ENCODE measurements at regions not wholly inside any gene's neighbourhood (a gene's known extent, or its start where the extent isn't known, plus 50 kb on each side); places are given as distances from the start of the nearest gene placed in this dataset.
"Not testable (repeated sequence)": the region's sequence is repeated elsewhere in the genome, so short reads cannot be mapped to it uniquely, and the experiment has no call there.

DNA sequence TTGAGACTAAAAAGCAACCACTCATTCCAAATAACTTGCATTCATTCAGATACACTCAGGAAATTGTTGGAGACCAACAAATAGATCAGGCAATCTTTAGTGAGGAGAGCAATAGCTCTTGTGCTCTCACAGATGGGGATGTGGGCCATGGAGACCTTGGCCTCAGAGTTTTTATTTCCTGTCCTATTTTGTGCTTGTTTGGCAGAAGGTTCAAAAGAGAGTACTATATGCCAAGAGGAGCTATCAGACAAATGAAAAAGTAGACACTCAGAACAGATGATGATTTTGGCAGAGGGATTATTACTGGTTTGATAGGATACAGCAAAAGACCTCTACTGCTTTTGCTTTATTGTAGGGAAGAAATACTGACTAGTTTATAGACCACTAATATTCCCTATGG, 230.2 kb downstream of the KCNE4 start:
- H3K9me3 ChIP-seq (ENCODE audit: control insufficient read depth in 5 of 5, low read length in 5 of 5) = peaks cover 0 to 2% (median 0%) of the 10 kb centered on the region in 5 donors
- no peaks in the 10 kb centered on the region for H3K27me3 ChIP-seq (ENCODE audit: control insufficient read depth in 5 of 5, insufficient read depth in 4 of 5, low read length in 5 of 5)
- H3K4me3 ChIP-seq (ENCODE audit: low read depth in 1 of 5, low read length in 5 of 5) = no peak overlapping the region
- H3K36me3 ChIP-seq (ENCODE audit: control insufficient read depth in 5 of 5, insufficient read depth in 5 of 5, low read length in 5 of 5) = no peaks in the 10 kb centered on the region
- no peaks in the 10 kb centered on the region for H3K4me1 ChIP-seq (ENCODE audit: control insufficient read depth in 5 of 5, insufficient read depth in 5 of 5, low read length in 5 of 5)
- no peak overlapping the region for H3K27ac ChIP-seq (ENCODE audit: low read depth, low read length)
- H3K9ac ChIP-seq (ENCODE audit: low read length in 5 of 5) = no peak overlapping the region

DNA sequence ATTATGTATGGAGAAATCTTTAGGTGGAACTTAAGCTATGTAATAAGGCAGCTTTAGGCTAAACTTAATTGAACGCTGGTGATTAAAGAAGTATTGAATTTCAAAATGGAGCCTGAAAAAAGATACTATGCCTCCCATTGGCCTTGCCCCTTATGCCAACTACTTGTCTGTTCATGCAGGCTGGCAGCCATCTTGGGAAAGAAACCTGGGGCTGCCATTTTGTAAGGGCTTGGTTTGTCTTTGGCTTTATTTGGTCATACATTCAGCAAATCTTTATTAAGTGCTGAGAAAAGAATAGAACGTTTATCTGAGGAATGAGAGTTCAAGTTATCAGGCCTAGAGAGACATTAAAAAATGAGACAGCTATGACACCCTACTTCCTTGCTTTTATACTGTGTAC, 231.3 kb downstream of the KCNE4 start:
- Histone ChIP-seq H3K27ac (ENCODE audit: low read depth, low read length) (no peak overlapping the region), H3K4me1 (ENCODE audit: control insufficient read depth in 5 of 5, insufficient read depth in 5 of 5, low read length in 5 of 5) (no peaks in the 10 kb centered on the region), H3K36me3 (ENCODE audit: control insufficient read depth in 5 of 5, insufficient read depth in 5 of 5, low read length in 5 of 5) (no peaks in the 10 kb centered on the region), H3K4me3 (ENCODE audit: low read depth in 1 of 5, low read length in 5 of 5) (no peak overlapping the region), H3K27me3 (ENCODE audit: control insufficient read depth in 5 of 5, insufficient read depth in 4 of 5, low read length in 5 of 5) (no peaks in the 10 kb centered on the region), H3K9ac (ENCODE audit: low read length in 5 of 5) (no peak overlapping the region), H3K9me3 (ENCODE audit: control insufficient read depth in 5 of 5, low read length in 5 of 5) (no peaks in the 10 kb centered on the region)

DNA sequence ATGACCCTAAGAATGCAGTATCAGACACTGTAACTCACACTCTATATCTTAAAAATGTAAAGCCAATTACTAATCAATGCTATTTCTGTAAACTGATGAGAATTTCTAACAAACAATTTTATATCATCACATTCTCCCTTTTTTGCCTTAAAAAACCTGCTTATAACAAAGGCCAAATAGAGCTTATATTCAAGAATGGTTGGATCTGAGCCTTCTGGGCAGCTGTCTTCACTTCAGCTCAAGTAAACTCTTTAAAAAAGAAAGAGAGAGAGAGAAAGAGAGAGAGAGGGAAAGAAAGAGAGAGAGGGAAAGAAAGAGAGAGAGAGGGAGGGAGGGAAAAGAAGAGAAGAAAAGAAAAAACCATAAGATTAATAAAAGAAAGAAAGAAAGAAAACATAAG, 231.8 kb downstream of the KCNE4 start:
- H3K4me1 ChIP-seq (ENCODE audit: control insufficient read depth in 5 of 5, insufficient read depth in 5 of 5, low read length in 5 of 5) = no peaks in the 10 kb centered on the region
- H3K27ac ChIP-seq (ENCODE audit: low read depth, low read length) = no peak overlapping the region
- H3K9me3 ChIP-seq (ENCODE audit: control insufficient read depth in 5 of 5, low read length in 5 of 5) = no peaks in the 10 kb centered on the region
- H3K36me3 ChIP-seq (ENCODE audit: control insufficient read depth in 5 of 5, insufficient read depth in 5 of 5, low read length in 5 of 5) = no peaks in the 10 kb centered on the region
- H3K9ac ChIP-seq (ENCODE audit: low read length in 5 of 5) = no peak overlapping the region
- H3K4me3 ChIP-seq (ENCODE audit: low read depth in 1 of 5, low read length in 5 of 5) = no peak overlapping the region
- no peaks in the 10 kb centered on the region for H3K27me3 ChIP-seq (ENCODE audit: control insufficient read depth in 5 of 5, insufficient read depth in 4 of 5, low read length in 5 of 5)

DNA sequence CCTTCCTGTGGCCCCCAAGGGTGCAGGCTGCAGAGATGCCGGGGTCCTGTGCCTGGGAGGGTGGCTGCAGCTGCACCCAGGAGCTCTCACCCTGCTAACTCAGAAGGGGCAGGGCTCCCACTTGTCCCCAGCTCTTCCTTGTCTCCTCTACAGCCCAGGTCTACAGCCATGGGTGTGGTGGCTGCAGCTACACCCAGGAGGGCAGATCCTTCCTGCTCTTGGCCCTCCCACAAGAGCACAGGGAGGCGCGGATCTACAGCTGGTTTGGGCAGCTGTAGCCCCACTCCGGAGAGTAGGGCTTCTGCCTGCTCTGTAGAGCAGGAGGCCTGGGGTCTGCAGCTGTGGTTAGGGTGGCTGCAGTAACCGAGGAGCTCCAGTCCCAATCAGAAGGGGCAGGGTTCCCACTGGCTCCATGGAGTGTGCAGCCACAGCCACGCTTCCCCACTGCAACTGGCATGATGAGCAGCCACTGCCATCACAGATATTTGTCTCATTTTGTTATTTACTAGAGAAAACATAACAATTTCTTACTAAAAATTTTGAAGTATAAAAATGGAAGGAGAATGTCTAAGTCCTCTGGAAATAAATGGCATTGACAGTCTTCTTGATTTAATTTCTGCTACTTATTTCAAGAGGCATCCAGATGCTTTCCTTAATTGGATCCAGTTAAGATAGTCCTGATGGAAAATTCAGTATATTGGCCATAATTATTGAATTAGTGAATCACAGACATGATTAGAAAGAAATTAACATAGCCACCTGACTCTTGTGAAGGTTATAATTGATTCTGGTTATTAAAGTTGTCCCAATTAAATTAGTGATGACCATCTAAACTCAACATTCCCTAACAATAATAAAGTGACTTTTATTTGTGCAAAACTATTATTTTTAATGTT, 233.6 kb downstream of the KCNE4 start:
- Histone ChIP-seq H3K36me3 (ENCODE audit: control insufficient read depth in 5 of 5, insufficient read depth in 5 of 5, low read length in 5 of 5) (no peaks in the 10 kb centered on the region), H3K27me3 (ENCODE audit: control insufficient read depth in 5 of 5, insufficient read depth in 4 of 5, low read length in 5 of 5) (no peaks in the 10 kb centered on the region), H3K4me3 (ENCODE audit: low read depth in 1 of 5, low read length in 5 of 5) (no peak overlapping the region), H3K4me1 (ENCODE audit: control insufficient read depth in 5 of 5, insufficient read depth in 5 of 5, low read length in 5 of 5) (no peaks in the 10 kb centered on the region), H3K9me3 (ENCODE audit: control insufficient read depth in 5 of 5, low read length in 5 of 5) (no peaks in the 10 kb centered on the region), H3K9ac (ENCODE audit: low read length in 5 of 5) (no peak overlapping the region), H3K27ac (ENCODE audit: low read depth, low read length) (no peak overlapping the region)

DNA sequence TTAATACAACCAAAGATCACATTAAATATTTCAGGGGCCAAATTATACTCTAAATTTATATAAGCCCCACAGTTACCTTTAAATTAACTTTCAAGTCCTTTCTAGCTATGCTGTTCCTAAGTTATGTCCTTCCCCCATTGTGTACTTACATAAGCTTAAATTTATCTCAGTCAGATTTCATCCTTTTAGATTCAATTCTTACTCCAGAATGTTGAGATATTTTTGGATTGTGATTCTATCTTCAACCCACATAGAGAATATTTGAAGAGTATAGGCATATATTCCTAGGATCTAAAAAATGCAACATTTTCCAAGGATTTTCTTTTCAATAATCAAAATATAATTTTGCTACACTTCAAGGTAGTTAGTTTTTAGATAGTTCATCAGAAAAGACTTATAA, 242.8 kb downstream of the KCNE4 start:
- H3K27ac ChIP-seq (ENCODE audit: low read depth, low read length) = no peak overlapping the region
- H3K9ac ChIP-seq (ENCODE audit: low read length in 5 of 5) = no peak overlapping the region
- peaks cover 0 to 5% (median 0%) of the 10 kb centered on the region in 5 donors for H3K9me3 ChIP-seq (ENCODE audit: control insufficient read depth in 5 of 5, low read length in 5 of 5)
- no peaks in the 10 kb centered on the region for H3K4me1 ChIP-seq (ENCODE audit: control insufficient read depth in 5 of 5, insufficient read depth in 5 of 5, low read length in 5 of 5)
- peaks cover 0 to 2% (median 0%) of the 10 kb centered on the region in 5 donors for H3K27me3 ChIP-seq (ENCODE audit: control insufficient read depth in 5 of 5, insufficient read depth in 4 of 5, low read length in 5 of 5)
- H3K4me3 ChIP-seq (ENCODE audit: low read depth in 1 of 5, low read length in 5 of 5) = no peak overlapping the region
- H3K36me3 ChIP-seq (ENCODE audit: control insufficient read depth in 5 of 5, insufficient read depth in 5 of 5, low read length in 5 of 5) = no peaks in the 10 kb centered on the region

DNA sequence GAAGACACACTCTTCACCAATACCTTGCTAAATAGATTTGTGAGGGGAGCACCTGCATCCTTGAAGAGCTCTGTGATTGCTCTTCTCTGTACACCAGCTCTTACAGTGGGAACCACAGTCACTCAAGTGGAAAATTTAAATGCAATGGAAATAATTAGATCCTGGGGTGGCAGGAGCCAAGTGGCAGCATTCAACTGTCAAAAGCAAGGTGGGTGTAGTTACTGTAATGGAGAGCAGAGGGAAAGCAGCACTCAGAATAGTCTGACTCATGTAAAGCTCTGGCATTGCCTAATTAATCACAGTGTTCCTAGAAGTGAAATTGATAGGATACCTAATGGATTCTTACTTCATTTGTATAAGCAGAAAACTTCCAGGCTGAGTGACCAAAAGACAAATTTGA, 245.8 kb downstream of the KCNE4 start:
- H3K27ac ChIP-seq (ENCODE audit: low read depth, low read length) = no peak overlapping the region
- H3K4me1 ChIP-seq (ENCODE audit: control insufficient read depth in 5 of 5, insufficient read depth in 5 of 5, low read length in 5 of 5) = no peaks in the 10 kb centered on the region
- no peaks in the 10 kb centered on the region for H3K36me3 ChIP-seq (ENCODE audit: control insufficient read depth in 5 of 5, insufficient read depth in 5 of 5, low read length in 5 of 5)
- peaks cover 0 to 2% (median 0%) of the 10 kb centered on the region in 5 donors for H3K27me3 ChIP-seq (ENCODE audit: control insufficient read depth in 5 of 5, insufficient read depth in 4 of 5, low read length in 5 of 5)
- no peak overlapping the region for H3K4me3 ChIP-seq (ENCODE audit: low read depth in 1 of 5, low read length in 5 of 5)
- H3K9ac ChIP-seq (ENCODE audit: low read length in 5 of 5) = no peak overlapping the region
- peaks cover 0 to 8% (median 0%) of the 10 kb centered on the region in 5 donors for H3K9me3 ChIP-seq (ENCODE audit: control insufficient read depth in 5 of 5, low read length in 5 of 5)

DNA sequence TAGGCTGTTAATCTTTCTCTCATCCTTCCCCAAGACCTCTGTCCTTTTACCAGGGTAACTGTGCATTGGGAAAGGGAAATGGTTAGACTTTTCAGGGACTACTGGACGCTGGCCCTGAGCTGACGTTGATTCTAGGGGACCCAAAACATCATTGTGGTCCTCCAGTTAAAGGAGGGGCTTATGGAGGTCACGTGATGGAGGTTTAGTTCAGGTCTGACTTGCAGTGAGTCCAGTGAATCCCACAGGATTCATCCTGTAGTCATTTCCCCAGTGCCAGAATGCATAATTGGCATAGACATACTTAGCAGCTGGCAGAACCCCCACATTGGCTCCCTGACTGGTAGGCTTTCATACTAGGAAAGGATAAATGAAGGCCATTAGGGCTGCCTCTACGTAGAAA, 246.3 kb downstream of the KCNE4 start:
- H3K4me3 ChIP-seq (ENCODE audit: low read depth in 1 of 5, low read length in 5 of 5); H3K9ac ChIP-seq (ENCODE audit: low read length in 5 of 5); H3K27me3 ChIP-seq (ENCODE audit: control insufficient read depth in 5 of 5, insufficient read depth in 4 of 5, low read length in 5 of 5); H3K4me1 ChIP-seq (ENCODE audit: control insufficient read depth in 5 of 5, insufficient read depth in 5 of 5, low read length in 5 of 5); H3K9me3 ChIP-seq (ENCODE audit: control insufficient read depth in 5 of 5, low read length in 5 of 5); H3K27ac ChIP-seq (ENCODE audit: low read depth, low read length); H3K36me3 ChIP-seq (ENCODE audit: control insufficient read depth in 5 of 5, insufficient read depth in 5 of 5, low read length in 5 of 5): not testable (repeated sequence)

DNA sequence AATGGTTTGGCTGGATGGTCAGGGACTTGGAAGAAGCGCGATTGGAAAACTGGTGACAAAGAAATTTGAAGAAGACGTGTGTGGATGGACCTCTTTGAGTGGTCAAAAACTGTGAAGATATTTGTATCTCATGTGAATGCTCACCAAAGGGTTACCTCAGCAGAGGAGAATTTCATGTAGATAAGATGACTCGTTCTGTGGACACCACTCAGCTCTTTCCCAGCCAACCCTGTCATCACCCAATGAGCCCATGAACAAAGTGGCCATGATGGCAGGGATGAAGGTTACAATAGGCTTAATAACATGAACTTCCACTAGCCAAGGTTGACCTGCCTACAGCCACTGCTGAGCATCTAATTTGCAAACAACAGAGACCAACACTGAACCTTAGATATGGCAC, 248.3 kb downstream of the KCNE4 start:
- Histone ChIP-seq H3K9ac (ENCODE audit: low read length in 5 of 5) (no peak overlapping the region), H3K27ac (ENCODE audit: low read depth, low read length) (no peak overlapping the region), H3K27me3 (ENCODE audit: control insufficient read depth in 5 of 5, insufficient read depth in 4 of 5, low read length in 5 of 5) (no peaks in the 10 kb centered on the region), H3K4me3 (ENCODE audit: low read depth in 1 of 5, low read length in 5 of 5) (no peak overlapping the region), H3K36me3 (ENCODE audit: control insufficient read depth in 5 of 5, insufficient read depth in 5 of 5, low read length in 5 of 5) (no peaks in the 10 kb centered on the region), H3K9me3 (ENCODE audit: control insufficient read depth in 5 of 5, low read length in 5 of 5) (peaks cover 0 to 3% (median 0%) of the 10 kb centered on the region in 5 donors), H3K4me1 (ENCODE audit: control insufficient read depth in 5 of 5, insufficient read depth in 5 of 5, low read length in 5 of 5) (no peaks in the 10 kb centered on the region)

DNA sequence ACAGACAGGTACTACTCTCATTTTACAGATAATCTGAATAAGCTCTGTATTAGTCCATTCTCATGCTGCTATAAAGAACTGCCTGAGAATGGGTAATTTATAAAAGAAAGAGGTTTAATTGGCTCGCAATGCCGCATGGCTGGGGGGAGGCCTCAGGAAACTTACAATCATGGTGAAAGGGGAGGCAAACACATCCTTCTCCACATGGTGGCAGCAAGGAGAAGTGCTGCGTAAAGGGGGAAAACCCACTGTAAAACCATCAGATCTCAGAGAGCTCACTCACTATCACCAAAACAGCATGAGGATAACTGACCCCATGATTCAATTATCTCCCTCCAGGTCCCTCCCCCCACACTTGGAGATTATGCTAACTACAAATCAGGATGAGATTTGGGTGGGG, 254.4 kb downstream of the KCNE4 start:
- H3K36me3 ChIP-seq (ENCODE audit: control insufficient read depth in 5 of 5, insufficient read depth in 5 of 5, low read length in 5 of 5) = no peaks in the 10 kb centered on the region
- no peak overlapping the region for H3K9ac ChIP-seq (ENCODE audit: low read length in 5 of 5)
- H3K27ac ChIP-seq (ENCODE audit: low read depth, low read length) = no peak overlapping the region

DNA sequence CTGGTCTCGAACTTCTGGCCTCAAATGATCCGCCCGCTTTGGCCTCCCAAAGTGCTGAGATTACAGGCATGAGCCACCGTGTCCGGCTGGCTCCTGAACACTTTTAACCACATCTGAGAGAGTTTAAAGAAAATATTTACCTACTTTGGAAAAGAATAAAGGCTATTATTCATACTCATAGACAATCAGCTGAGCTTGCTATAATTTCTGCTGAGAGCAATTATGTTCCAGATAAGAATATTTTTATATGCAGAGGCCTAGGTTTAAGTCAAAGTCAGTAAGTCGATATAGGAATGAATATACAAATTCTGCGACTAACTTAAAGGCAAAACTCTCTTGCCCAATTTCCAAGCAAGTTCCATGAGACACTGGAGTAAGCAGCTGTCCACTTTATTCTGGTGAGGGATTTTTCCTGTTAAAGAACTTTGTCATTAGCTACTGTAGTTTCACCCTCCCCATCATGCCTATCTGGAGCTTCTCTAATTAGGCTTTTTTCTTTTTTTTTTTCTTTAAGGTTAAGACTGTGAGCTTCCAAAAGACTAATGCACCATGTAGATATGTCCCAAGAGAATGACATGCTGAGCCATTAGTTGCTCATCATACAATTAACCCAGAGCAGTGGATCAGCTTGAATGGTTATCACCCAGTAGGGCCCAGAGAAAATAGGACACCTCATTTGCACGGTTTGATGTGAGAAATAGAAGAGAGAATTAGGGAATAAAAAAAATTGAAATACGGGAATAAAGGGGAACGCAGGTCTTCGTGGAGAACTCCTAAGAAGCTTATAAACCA, 260.1 kb downstream of the KCNE4 start:
- no peak overlapping the region for H3K9ac ChIP-seq (ENCODE audit: low read length in 5 of 5)
- no peaks in the 10 kb centered on the region for H3K27me3 ChIP-seq (ENCODE audit: control insufficient read depth in 5 of 5, insufficient read depth in 4 of 5, low read length in 5 of 5)
- H3K9me3 ChIP-seq (ENCODE audit: control insufficient read depth in 5 of 5, low read length in 5 of 5) = no peaks in the 10 kb centered on the region
- H3K36me3 ChIP-seq (ENCODE audit: control insufficient read depth in 5 of 5, insufficient read depth in 5 of 5, low read length in 5 of 5) = no peaks in the 10 kb centered on the region
- no peak overlapping the region for H3K4me3 ChIP-seq (ENCODE audit: low read depth in 1 of 5, low read length in 5 of 5)
- H3K27ac ChIP-seq (ENCODE audit: low read depth, low read length) = no peak overlapping the region
- no peaks in the 10 kb centered on the region for H3K4me1 ChIP-seq (ENCODE audit: control insufficient read depth in 5 of 5, insufficient read depth in 5 of 5, low read length in 5 of 5)

More for the DNA sequence above, 254.4 kb downstream of the KCNE4 start:
- Histone ChIP-seq H3K9me3 (ENCODE audit: control insufficient read depth in 5 of 5, low read length in 5 of 5) (no peaks in the 10 kb centered on the region), H3K4me3 (ENCODE audit: low read depth in 1 of 5, low read length in 5 of 5) (no peak overlapping the region), H3K27me3 (ENCODE audit: control insufficient read depth in 5 of 5, insufficient read depth in 4 of 5, low read length in 5 of 5) (no peaks in the 10 kb centered on the region), H3K4me1 (ENCODE audit: control insufficient read depth in 5 of 5, insufficient read depth in 5 of 5, low read length in 5 of 5) (no peaks in the 10 kb centered on the region)

All from subcutaneous abdominal adipose tissue (tissue), 5 donors.